Activated CD4-positive, alpha-beta T cell treated with anti-CD3 and anti-CD28 coated beads, Interleukin-2, amount 10 ng/mL, durations not matched to agents 24 days and 14 days (primary cell): ENCODE measurements at regions not wholly inside any gene's neighbourhood (a gene's known extent, or its start where the extent isn't known, plus 50 kb on each side); places are given as distances from the start of the nearest gene placed in this dataset.

Source experiments
- DNase-seq: peaks from one replicate; pipeline ENCODE4 v3.0.0; 2022
- H3K27ac Mint-ChIP-seq: one replicate; pipeline ENCODE4 v1.8.0; 2022; ENCODE audit warnings: mild to moderate bottlenecking, mixed read lengths
- H3K27me3 Mint-ChIP-seq: one replicate; pipeline ENCODE4 v1.8.0; 2022; ENCODE audit warnings: mixed read lengths
- H3K36me3 Mint-ChIP-seq: one replicate; pipeline ENCODE4 v1.8.0; 2022; ENCODE audit warnings: low read depth, mild to moderate bottlenecking, mixed read lengths
- H3K4me1 Mint-ChIP-seq: one replicate; pipeline ENCODE4 v1.8.0; 2021; ENCODE audit warnings: mixed read lengths
- H3K4me3 Mint-ChIP-seq: one replicate; pipeline ENCODE4 v1.8.0; 2022; ENCODE audit warnings: mild to moderate bottlenecking, moderate library complexity, mixed read lengths
- H3K9me3 Mint-ChIP-seq: one replicate; pipeline ENCODE4 v1.8.0; 2021; ENCODE audit warnings: mixed read lengths
- intact Hi-C: fragments of 100-400 bp; cut with micrococcal nuclease; formaldehyde crosslinking; loops from one replicate; pipeline ENCODE4 v1.15.1; 2023

DNA sequence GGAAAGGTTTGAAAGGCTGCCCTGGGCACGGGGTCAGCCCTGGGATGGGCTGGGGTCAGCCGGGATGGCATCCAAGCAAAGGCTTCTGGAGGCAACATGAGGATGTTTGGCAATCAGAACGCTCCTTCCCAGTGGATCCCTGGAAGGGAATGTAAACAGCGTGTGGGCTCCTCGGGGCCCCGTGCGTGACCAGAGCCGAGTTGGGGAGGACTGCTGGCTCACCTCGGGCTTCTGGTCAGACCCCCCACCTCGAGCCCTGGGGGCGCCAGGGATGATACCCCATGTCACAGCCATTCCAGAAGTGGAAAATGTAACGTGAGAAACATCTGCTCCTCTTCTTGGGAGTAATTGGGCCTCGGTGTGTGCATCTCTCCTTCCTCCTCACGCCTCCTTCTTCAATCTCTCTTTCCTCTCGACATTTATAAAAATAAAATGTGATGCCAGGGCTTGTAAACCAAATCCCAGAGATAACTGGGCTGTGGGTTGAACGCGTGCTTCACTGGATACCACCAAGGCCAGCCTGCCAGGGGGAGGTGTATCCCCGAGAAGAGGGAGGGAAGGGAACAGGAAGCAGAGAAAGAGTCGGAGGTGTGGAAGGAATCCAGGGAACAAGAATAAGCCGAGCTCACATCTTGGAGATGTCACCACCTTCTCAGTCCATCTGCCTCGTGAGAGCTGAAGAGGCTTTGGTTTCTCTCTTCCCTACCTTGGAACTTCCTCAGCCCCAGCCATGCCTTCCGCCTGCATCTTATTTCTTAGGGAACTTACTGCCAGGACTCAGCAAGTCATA lies 144.8 kb downstream of the NUAK1 start:
- Mint-ChIP-seq H3K9me3 (peaks cover 3% of the 10 kb centered on the region), H3K4me1 (no peaks in the 10 kb centered on the region), H3K36me3 (no peaks in the 10 kb centered on the region), H3K27me3 (peaks cover 6% of the 10 kb centered on the region), H3K4me3 (no peak overlapping the region), H3K27ac (no peak overlapping the region)
- intact Hi-C loops = no loop called here
- no peak for DNase-seq

- DNase-seq = no peak
- Mint-ChIP-seq H3K27ac (no peak overlapping the region), H3K36me3 (no peaks in the 10 kb centered on the region), H3K27me3 (peaks cover 14% of the 10 kb centered on the region), H3K4me3 (no peak overlapping the region), H3K4me1 (no peaks in the 10 kb centered on the region), H3K9me3 (peaks cover 3% of the 10 kb centered on the region)
- intact Hi-C loops = no loop called here
Observed at GRCh38 chr12:105995961-105996431, 142.8 kb downstream of the NUAK1 start.

- H3K9me3 Mint-ChIP-seq = no peaks in the 10 kb centered on the region
- intact Hi-C loops = no loop called here
Observed at GRCh38 chr12:105998561-105998960, 140.2 kb downstream of the NUAK1 start.

DNA sequence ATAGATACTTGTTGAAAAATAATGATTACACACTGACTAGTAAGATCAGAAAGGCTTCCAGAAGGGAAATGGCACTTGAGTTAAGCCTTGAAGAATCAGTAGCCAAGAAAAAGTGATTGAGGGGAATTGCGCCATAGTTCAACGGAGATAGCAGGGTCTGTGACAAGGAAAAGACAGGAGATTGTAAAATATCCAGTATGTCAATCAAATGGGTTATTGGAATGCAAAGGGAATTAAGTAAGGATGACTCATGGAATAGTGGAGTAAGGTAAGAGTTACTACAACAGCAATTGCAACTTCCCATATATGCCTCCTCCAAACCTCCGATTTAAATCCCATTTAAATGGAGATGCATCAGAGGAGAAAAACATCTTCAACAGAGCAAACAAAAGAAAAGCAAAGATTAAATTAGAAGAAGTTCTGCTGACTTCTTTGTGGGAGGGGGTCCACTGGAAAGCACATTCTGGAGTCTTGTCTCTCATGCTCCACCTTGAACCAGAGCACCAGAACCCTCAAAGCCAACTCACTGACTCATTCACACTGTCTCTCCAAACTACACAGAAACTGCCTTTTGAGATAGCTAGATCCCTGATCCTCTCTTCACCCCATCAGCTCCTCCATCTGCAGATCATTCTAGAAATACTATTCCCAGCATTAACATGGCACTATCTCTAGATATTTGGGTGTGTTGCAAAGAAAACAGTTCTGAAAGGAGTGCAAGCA lies 138.2 kb downstream of the NUAK1 start:
- intact Hi-C loops = no loop called here
- Mint-ChIP-seq H3K36me3 (no peaks in the 10 kb centered on the region), H3K4me3 (no peak overlapping the region), H3K27me3 (peaks cover 11% of the 10 kb centered on the region), H3K4me1 (no peaks in the 10 kb centered on the region), H3K9me3 (no peaks in the 10 kb centered on the region), H3K27ac (no peak overlapping the region)
- no peak for DNase-seq

More at GRCh38 chr12:105998561-105998960, 140.2 kb downstream of the NUAK1 start:
- no peaks in the 10 kb centered on the region for H3K4me1 Mint-ChIP-seq
- peaks cover 9% of the 10 kb centered on the region for H3K27me3 Mint-ChIP-seq
- H3K4me3 Mint-ChIP-seq = no peak overlapping the region
- H3K27ac Mint-ChIP-seq = no peak overlapping the region
- no peaks in the 10 kb centered on the region for H3K36me3 Mint-ChIP-seq
- DNase-seq = no peak

DNA sequence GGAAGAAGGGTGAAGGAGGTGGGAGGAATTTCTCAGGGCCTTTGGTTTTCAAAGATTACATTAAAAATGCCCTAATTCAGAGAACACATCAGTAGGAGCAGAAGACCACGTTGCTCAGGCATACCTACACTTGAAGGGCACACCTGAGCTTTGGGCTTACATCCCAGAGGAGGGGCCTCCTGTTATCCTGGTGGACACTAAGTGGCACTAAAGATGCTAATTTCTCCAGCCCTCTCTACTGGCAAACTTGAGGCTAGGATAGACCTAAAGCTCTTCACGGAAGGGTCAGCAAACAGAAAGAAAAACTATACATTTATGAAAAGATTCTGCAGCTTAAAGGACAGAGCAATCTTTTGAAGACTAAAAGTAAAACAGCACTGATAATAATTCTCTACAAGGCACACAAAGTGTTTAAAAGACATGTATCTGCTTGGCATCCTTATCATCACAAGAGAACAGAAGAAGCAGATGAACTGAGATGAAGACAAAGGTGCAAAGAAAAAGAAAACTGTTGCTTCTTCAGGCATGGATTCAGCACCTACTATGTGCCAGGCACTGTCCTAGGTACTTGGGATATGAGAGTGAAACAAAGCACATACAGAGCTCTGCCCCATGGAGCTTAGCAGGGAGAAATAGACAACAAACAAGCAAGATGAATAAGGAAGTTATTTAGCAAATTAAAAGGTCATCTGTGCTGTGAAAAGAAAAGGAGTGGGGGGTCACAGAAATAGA lies 137.5 kb downstream of the NUAK1 start:
- DNase-seq = no peak
- no peaks in the 10 kb centered on the region for H3K9me3 Mint-ChIP-seq
- H3K36me3 Mint-ChIP-seq = no peaks in the 10 kb centered on the region
- no peak overlapping the region for H3K4me3 Mint-ChIP-seq
- H3K4me1 Mint-ChIP-seq = no peaks in the 10 kb centered on the region
- H3K27me3 Mint-ChIP-seq = peaks cover 11% of the 10 kb centered on the region
- intact Hi-C loops = no loop called here
- no peak overlapping the region for H3K27ac Mint-ChIP-seq

DNA sequence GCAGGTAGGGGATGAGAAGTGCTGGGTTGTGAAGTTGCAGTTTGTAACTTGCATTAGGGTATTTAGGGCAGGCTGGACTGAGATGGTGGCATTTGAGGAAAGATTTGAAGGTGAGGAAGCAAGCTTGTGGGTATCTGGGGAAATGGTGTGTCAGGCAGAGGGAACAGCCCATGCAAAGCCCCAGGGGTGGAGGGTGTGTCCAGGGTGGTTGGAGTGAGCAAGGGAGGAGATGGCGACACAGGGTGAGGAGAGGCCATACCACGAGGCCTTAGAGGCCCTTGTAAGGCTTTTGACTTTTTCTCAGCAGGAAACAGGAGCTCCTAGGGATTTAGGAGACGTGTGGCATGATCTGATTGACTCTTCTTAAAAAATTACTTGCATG lies 136.9 kb downstream of the NUAK1 start:
- Mint-ChIP-seq H3K27me3 (peaks cover 11% of the 10 kb centered on the region), H3K4me1 (no peaks in the 10 kb centered on the region), H3K27ac (no peak overlapping the region), H3K36me3 (no peaks in the 10 kb centered on the region), H3K4me3 (no peak overlapping the region), H3K9me3 (no peaks in the 10 kb centered on the region)
- no peak for DNase-seq
- intact Hi-C loops = no loop called here

DNA sequence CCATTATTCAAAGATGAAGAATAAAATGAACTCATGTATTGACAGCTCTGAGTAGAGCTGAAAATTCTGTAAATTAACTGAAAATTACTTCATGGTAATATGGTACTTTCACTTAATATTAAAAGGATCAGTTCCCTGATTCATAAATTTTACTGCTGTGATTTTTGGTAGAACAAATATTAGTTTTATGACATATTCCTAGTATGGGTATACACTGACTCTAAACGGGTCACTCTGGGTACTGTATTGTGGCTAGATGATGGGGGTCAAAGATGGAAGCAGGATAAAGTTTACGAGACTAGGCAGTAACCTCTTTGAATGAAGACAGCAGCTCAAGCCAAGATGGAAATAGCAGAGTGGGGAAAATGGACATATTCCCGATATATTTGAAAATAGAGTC lies 135.5 kb downstream of the NUAK1 start:
- intact Hi-C loops = no loop called here
- peaks cover 10% of the 10 kb centered on the region for H3K27me3 Mint-ChIP-seq
- H3K27ac Mint-ChIP-seq = no peak overlapping the region
- H3K9me3 Mint-ChIP-seq = no peaks in the 10 kb centered on the region
- H3K4me1 Mint-ChIP-seq = no peaks in the 10 kb centered on the region
- DNase-seq = no peak
- no peak overlapping the region for H3K4me3 Mint-ChIP-seq
- H3K36me3 Mint-ChIP-seq = no peaks in the 10 kb centered on the region

DNA sequence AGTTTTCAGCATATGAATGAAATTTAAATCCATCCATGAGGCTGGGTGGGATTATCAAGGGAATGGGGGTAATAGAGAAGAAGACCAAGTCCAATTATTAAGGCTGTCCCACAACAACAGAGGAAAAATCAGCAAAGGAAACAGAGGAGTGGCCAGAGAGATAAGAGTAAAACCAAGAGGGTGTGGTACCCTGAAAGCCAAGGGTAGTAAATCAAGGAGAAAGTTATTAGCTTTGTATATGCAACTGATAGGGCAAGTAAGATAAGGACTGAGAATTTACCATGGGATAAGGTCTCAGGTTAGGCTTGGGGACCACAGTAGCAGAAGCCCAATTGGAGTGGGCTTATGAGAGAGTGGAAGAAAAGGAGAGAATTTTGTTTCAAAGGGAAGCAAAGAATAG lies 134.5 kb downstream of the NUAK1 start:
- H3K4me1 Mint-ChIP-seq = no peaks in the 10 kb centered on the region
- H3K4me3 Mint-ChIP-seq = no peak overlapping the region
- no peaks in the 10 kb centered on the region for H3K36me3 Mint-ChIP-seq
- DNase-seq = no peak
- no peaks in the 10 kb centered on the region for H3K9me3 Mint-ChIP-seq
- no peak overlapping the region for H3K27ac Mint-ChIP-seq
- peaks cover 8% of the 10 kb centered on the region for H3K27me3 Mint-ChIP-seq
- intact Hi-C loops = no loop called here

GRCh38 chr12:106006382-106006781 lies 132.4 kb downstream of the NUAK1 start:
- H3K9me3 Mint-ChIP-seq = no peaks in the 10 kb centered on the region

DNA sequence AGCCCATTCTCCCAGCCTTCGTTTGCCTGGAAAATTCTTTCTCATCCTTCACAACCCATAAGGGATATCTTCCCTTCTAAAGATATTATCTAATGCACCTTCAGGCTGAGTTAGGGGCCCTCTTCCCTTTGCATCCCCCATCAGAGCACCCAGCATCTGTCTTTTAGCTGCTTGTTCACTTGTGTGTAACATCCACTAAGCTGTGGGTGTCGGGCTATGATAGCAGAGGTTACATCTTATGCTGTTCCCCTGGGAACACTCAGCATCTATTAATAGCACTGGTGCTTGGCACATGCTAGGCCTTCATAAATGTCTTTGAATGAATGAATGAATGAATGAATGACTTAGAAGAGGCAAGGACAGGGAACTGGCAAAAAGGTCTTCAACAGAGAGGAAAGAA lies 131.8 kb downstream of the NUAK1 start:
- no peaks in the 10 kb centered on the region for H3K36me3 Mint-ChIP-seq
- no peak for DNase-seq
- no peak overlapping the region for H3K4me3 Mint-ChIP-seq
- H3K4me1 Mint-ChIP-seq = no peaks in the 10 kb centered on the region
- H3K27me3 Mint-ChIP-seq = peaks cover 2% of the 10 kb centered on the region
- intact Hi-C loops = no loop called here
- H3K27ac Mint-ChIP-seq = no peak overlapping the region
- H3K9me3 Mint-ChIP-seq = no peaks in the 10 kb centered on the region

More at GRCh38 chr12:106006382-106006781, 132.4 kb downstream of the NUAK1 start:
- no peaks in the 10 kb centered on the region for H3K36me3 Mint-ChIP-seq
- H3K4me1 Mint-ChIP-seq = no peaks in the 10 kb centered on the region
- intact Hi-C loops = no loop called here
- DNase-seq = no peak
- H3K4me3 Mint-ChIP-seq = no peak overlapping the region
- H3K27me3 Mint-ChIP-seq = peaks cover 2% of the 10 kb centered on the region
- no peak overlapping the region for H3K27ac Mint-ChIP-seq

- H3K27me3 Mint-ChIP-seq = no peaks in the 10 kb centered on the region
- no peaks in the 10 kb centered on the region for H3K36me3 Mint-ChIP-seq
- H3K9me3 Mint-ChIP-seq = no peaks in the 10 kb centered on the region
- DNase-seq = no peak
- intact Hi-C loops = no loop called here
- H3K4me3 Mint-ChIP-seq = no peak overlapping the region
- no peaks in the 10 kb centered on the region for H3K4me1 Mint-ChIP-seq
- no peak overlapping the region for H3K27ac Mint-ChIP-seq
Observed at GRCh38 chr12:106010741-106011140, 128.0 kb downstream of the NUAK1 start.
